Left cardiac atrium (tissue), 4 donors: ENCODE measurements at regions not wholly inside any gene's neighbourhood (a gene's known extent, or its start where the extent isn't known, plus 50 kb on each side); places are given as distances from the start of the nearest gene placed in this dataset.

Experiments
- ATAC-seq, 2 donors: fragments of 200-7000 bp; cut with Tn5 transposase; one replicate each; pipeline ENCODE4 v1.9.1; 2020; ENCODE audit warnings: mild to moderate bottlenecking in 2 of 2, moderate library complexity in 2 of 2
- DNase-seq: peaks from one replicate; pipeline ENCODE4 v3.0.0-alpha.2; 2020
- intact Hi-C, 2 donors: fragments of 100-400 bp; cut with DNase I; formaldehyde crosslinking; loops; one replicate each; pipeline versions ENCODE4 v1.14.1 to v1.15.1; 2022 to 2023
- donor health status: DM: no; HTN: yes; CAD: no.
- donor health status: DM: no; HTN: yes; CAD: no; lungs with severe emphysema.
- donor health status: DM: yes; HTN: yes; CAD: no.
- donor health status: Dilated cardiomyopathy.

DNA sequence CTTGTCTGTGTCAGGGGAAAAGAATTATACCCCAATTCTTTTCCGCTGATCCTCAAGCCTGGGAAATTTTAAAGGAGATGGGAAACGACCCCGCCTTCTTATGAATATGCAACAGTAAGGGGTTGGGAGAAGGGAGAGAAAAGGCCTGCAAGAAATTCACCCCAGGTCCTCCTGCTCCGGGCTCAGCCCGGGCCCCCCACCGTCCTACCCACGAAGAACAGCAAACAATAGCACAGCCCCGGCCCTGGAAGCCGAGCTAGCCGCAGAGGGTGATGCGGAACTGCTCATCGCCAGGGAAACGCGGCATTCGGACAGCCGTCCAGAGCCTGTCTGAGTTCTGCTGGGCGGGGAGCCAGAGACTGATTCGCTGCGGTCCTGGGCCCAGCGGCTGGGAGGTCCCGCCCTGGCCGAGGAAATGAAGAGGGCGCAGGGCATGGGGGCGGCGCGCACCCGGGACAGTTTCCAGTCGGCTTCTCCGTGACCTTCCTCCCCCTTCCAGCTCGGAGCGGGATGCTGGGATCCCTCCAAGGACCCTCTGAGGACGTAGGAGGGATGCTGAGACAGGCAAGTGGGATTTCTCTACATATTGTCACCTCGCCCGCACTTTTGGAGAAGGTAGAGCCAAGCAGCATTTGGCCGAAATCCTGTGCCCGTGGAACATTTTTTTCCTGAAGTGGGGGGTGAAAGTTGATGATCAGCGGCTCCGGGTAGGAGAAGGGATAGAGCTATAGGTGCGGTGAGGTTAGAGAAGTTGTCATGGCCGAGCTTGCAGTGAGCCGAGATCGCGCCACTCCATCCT lies 82.3 kb upstream of the C1QTNF9B start:
- ATAC-seq: peak; percentile 94 to 98
- intact Hi-C loops: no loop called here
- DNase-seq: peak; percentile 92

DNA sequence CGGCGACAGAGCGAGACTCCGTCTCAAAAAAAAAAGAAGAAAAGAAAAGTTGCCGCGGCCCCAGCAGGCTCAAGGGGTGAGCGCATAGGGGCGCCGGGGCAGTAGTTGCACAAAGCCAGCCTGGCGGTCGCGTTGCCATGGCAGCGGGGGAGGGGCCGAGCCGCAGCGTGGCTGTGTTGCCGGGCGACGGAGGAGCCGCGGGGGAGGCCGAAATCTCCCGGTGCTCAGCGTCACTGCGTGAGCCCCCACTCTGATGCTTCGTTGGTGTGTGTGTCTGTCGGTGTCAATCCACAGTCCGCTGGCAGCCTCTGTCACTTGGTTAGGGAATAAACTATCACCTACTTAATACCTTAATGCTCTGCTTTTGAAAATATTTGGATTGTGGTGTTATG lies 82.9 kb upstream of the C1QTNF9B start:
- intact Hi-C loops: no loop called here
- ATAC-seq: peak; percentile 91 to 95
- peak; percentile 93 for DNase-seq

DNA sequence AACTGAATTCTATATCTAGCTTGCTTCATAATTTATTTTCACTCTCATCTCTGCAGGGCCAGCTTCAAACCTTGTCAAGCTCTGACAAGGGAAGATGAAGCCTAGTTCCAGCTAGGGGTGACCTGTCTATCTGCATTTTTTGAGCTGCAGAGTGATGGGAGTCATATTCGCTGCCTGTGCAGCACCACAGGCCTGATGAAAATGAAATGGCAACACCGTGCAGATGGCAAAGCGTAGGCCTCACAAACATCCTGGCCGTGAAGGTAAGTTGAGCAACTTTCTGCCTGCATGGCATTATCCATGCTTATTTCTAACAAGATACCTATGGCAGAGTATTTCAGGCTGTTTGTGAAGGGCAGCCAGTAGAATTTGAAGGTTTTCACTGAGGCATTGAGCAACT lies 86.4 kb upstream of the C1QTNF9B start:
- intact Hi-C loops: no loop called here
- no peak for DNase-seq
- ATAC-seq: no peak

DNA sequence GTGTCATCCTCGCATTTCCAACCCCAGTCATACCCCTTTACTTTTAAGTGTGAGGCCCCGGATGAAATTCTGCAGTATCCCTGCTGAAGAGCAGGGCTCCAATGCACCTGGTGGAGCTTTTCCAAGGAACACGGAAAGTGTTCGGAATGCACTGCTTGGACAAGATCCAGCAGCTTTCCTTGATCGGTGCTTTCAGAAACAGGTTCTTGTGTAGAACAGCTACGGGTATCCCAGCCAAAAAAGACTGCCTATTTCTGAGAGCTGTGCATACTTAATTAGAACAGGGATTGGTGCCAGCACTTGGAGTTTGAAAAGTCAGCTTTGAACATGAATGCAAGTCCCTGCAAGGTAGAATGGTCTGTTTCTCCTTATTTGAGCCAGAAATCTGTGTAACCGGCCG lies 87.2 kb upstream of the C1QTNF9B start:
- no peak for DNase-seq
- ATAC-seq: no peak
- intact Hi-C loops: no loop called here

DNA sequence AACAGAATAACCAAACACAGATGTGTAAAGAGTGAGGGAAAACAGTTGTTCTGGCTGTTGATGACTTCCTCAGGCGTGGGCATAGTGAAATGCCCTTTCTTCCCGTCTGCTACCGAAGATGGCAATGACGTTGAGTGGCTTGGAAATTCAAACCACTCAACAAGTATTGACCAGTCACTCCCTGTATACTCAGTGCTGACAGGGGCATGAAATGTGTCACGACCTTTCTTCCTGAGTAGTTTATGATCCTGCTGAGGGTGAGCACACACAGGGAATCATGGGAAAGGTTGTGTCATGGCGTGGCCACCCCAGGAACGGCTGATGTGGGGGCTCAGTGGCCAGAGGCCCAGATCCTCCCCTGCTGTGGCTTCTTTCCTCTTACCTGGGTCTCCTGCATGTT lies 87.8 kb upstream of the C1QTNF9B start:
- ATAC-seq: no peak

DNA sequence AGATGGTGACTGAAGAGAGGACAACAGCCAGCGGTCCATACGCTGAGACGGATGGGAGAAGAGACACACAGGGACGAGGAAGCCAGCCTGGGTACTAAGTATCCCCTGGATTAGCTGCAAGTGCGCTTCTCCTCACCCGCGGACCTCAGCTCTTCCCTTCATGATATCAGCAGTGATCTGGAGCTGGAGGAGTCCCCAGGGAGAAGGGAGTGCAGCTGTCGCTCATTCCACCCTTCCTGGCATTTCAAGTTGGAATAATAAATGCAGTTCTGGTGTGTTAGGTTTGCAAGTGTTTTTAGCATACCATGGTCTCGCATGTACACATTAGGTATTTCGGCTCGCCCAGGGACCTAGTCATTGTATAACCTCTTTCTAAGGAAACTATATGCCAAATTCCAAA lies 88.5 kb upstream of the C1QTNF9B start:
- no peak for DNase-seq
- intact Hi-C loops: no loop called here
- no peak for ATAC-seq

More for the DNA sequence above, 87.8 kb upstream of the C1QTNF9B start:
- no peak for DNase-seq
- intact Hi-C loops: no loop called here

DNA sequence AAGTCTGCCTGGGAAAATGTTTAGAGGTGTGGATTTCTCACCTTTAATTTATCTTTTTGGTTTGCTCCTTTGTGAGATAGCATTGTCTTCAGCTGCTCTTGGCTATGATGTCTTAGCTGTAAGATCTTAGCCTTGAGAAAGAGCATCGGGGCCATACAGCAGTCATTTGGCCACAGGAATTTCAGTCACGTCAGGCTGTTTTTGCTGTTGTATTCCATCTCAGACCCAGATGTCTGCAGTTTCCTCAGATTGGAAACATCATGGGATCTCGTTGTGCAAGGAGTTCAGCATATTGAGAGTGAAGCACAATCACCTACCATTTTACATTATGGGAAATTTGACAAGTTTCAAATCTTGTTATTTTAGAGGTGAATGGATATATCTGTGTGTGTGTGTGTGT lies 89.3 kb upstream of the C1QTNF9B start:
- ATAC-seq (no peak), DNase-seq (no peak)
- intact Hi-C loops: no loop called here

- intact Hi-C loops: no loop called here
- ATAC-seq (no peak), DNase-seq (no peak)
These were observed 90.1 kb upstream of the C1QTNF9B start for GRCh38 chr13:23987331-23987894.

DNA sequence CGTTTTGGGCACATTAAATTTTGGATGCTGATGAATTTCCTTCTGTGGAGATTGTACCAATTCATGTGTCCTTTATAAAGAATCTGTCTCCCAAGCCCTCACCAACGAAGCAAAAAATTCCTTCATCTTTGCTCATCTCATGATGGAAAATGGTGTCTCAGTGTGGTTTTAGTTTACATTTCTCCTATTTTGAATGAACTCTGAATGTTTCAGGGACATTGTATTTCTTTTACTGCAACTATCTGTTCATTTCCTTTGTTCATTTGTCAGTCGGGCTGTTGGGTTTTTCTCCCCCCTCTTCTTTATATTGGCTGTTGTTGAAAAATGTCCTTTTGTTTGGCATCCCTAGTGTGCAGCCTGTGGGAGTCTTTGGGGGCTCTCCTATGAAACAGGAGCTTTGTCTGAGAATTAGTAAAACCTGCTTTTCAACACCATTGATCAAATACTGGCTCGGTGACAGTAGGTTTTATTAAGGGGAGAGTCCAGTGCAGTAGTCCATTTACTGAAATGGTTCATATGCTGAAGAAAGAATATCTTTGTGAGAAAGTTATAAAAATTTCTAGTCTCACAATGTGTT lies 91.3 kb upstream of the C1QTNF9B start:
- intact Hi-C loops: no loop called here
- no peak for ATAC-seq
- DNase-seq: no peak

DNA sequence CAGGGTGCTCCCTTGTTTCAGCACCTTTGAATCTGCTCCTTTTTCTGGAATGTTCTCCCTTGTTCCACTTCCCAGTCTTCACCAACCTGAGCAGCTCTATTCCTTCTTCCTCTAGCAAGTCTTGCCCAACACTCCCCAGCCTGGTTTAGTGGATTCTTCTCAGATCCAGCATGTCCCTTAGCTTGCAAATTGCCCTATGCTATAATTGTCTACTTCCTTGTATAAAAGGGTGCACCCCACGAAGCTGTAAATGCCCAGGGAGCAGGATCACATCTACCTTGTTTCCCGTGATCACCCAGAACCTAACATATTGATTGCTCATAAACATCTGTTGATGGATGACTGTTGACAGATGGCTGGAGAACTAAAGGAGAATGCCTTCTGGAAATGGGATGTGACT lies 93.2 kb upstream of the C1QTNF9B start:
- DNase-seq (no peak), ATAC-seq (no peak)
- intact Hi-C loops: no loop called here

GRCh38 chr13:23991119-23991518 lies 93.8 kb upstream of the C1QTNF9B start:
- DNase-seq (no peak), ATAC-seq (no peak)
- intact Hi-C loops: no loop called here

DNA sequence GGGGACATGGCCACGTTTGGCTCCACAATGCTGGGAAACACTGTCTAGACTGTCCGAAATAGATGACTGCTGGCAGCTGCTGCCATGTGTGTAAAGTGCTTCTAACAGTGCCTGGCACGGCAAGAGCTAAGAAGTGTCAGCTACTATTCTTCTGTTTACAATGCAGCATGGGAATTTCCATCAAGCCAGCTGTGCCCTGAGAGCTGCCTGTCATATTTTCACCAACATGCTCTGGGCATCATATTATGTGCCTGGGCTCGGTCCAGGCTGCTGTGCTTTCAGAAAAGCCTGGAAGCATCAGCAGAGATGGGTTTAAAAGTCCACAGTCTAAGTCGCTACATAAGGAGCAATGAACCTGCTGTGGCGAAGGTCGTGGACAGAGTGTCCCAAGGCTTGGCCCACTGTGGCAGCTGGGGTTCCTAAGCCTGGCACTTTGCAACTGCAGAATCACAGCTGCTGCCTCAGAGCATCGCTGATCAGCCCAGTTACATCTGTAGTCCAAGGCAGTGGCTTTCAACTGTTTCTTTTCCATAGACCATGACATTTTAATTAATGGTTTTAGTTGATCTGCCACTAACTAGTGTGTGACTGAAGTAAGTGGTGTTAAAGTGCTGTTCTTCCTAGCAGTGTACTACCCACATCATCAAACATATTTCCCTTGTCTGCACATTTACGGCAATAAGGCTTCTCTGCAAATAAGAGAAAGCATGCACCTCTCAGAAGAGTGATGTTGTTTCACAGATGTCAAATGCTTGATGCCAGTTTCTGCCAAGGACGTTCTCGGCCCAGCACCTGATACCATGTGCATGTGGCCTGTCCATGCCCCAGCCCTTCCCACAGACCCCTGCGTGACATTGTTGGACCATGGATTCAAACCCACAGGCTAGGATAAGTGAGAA lies 95.7 kb upstream of the C1QTNF9B start:
- intact Hi-C loops: no loop called here
- peak in 1 of 2 donors; percentile 50 for ATAC-seq
- no peak for DNase-seq

DNA sequence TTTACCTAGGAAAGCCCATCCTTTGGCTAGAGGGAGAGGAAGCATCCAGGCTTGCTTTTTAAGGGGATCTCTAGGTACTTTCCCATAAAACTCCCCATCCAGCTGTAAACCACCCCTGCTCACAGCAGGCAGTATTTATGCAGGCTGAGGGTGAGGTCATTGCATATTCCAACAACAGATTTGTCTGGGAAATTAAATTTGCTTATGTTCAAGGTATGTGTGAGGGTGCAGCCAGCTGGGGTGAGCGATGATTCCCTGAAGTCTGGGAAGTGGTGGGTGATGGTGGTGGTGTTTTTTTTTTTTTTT lies 96.3 kb upstream of the C1QTNF9B start:
- intact Hi-C loops: no loop called here
- no peak for ATAC-seq
- DNase-seq: no peak

DNA sequence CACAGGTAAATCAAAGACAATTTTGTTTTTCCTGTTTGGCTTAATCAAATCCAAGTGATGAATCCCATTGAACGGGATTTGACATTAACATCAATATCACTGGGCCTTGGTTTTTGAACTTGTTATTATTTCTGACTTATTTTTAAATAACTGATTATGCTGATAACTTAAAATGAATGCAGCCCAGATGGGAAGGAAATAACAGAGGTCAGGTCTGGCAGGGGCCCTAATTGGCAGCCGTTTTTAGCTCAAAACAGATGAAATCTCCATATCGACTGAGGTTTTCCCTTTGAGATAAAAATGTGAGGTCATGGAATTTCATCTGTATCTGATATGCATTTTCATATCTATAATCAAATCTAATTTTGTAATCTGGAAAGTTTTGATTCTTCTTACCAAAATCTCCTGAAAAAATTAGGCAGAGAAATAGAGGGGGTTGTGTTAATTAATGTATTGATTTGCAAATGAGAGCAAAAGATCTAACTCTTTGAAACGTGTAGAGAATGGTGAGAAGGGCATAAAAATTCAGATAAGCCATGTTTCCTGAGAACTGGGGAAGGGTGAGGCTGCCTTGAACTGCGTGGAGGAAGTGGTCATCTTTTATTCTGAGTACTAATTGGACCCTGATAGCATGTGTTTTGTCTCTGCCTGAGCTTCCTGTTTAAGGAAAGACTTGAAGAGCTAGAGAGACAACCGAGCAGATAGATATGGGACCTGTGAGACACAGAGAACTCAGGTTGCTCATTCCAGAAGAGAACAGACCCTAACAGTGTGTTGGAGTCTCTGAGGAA lies 98.2 kb upstream of the C1QTNF9B start:
- intact Hi-C loops: no loop called here

DNA sequence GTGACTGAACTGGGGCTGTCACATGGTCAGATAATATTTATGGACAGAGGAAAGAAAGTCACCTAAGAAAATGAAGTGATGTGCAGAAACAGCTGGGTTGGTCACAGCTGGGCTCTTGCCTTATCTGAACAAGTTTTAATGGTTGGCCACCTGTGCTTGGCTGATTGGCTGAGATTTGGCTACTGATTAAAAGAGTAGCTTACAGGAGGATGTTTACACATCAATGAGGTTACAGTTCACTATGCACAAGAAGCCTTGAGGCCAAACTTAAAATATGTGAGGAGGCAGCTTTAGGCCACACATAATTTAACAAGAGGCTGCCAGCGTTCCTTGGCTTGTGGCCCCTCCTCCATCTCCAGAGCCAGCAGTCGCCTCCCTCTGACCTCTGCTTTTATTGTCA lies 99.2 kb upstream of the C1QTNF9B start:
- ATAC-seq: no peak
- intact Hi-C loops: no loop called here
- no peak for DNase-seq

More for the DNA sequence above, 98.2 kb upstream of the C1QTNF9B start:
- ATAC-seq (peak in 1 of 2 donors; percentile 25), DNase-seq (no peak)

GRCh38 chr13:23999424-23999823 lies 102.1 kb upstream of the C1QTNF9B start:
- intact Hi-C loops: no loop called here
- ATAC-seq (no peak), DNase-seq (no peak)

GRCh38 chr13:24002206-24002815 lies 105.0 kb upstream of the C1QTNF9B start:
- DNase-seq (no peak), ATAC-seq (no peak)
- intact Hi-C loops: no loop called here

DNA sequence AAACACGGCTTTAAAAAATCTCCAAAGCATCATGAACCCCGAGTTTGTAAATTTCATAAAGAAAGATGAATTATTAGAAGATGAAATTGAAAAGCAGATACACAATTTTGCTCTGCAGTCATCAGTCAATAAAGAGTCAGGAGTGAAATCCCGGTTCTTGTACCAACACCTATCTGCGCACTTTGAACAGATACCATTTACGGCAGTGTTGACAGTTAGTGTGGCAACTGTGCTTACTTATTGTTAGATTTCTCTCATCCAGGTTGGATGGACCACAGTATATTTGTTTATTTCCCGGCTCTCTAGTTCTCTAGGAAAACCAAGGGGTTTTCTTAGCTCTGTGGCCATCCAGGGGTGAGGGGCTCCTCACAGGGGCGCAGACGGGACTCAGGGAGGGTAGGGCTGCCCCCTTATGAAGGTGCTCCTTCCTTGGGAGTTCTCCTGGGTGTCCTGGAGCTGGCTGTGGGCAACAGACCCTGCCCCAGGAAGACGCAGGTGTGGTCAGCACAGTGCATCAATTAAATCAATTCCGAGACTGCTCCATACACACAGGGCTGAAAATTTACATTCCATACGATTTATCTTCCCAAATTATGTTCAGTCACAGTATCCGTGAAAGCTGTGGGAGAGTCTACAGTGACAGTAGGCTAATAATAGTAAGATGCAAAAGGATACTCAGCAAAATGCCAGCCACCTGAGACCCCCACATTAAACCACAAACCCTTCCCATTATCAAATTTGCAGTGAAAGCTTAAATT lies 107.0 kb upstream of the C1QTNF9B start:
- intact Hi-C loops: no loop called here
- DNase-seq (no peak), ATAC-seq (no peak)
